Limb (tissue), 2 donors: ENCODE measurements at regions not wholly inside any gene's neighbourhood (a gene's known extent, or its start where the extent isn't known, plus 50 kb on each side); places are given as distances from the start of the nearest gene placed in this dataset.

Experiments
- DNase-seq, 2 donors: peaks; one replicate each; pipeline ENCODE4 v3.0.0-alpha.2; 2016; ENCODE audit errors: extremely low spot score in 2 of 2

DNA sequence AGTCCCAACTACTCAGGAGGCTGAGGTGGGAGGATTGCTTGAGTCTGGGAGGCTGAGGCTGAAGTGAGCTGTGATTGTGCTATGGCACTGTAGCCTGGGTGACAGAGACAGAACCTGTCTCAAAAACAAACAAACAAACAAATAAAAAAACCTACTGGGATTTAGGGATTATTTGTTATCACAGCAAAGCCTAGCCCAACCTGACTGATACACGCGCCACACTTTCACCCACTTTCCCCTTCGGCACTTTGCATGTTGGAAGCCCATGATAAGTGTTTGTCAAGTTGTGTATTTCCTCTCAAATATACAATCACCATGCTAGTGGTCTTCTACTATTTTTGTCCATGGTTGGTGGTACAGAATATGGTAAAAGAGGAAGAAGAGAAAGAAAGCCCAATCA lies 50.5 kb upstream of the STC2 start:
- DNase-seq: no peak
